NCI-H187 (cell line): ENCODE measurements at regions not wholly inside any gene's neighbourhood (a gene's known extent, or its start where the extent isn't known, plus 50 kb on each side); places are given as distances from the start of the nearest gene placed in this dataset.

Source experiments
- DNase-seq, 2 experiments: peaks; one replicate each; lab custom pipeline; 2025; lab: John Stamatoyannopoulos, UW

GRCh38 chr19:29396925-29397324 lies 128.9 kb upstream of the VSTM2B start:
- no peak for DNase-seq

DNA sequence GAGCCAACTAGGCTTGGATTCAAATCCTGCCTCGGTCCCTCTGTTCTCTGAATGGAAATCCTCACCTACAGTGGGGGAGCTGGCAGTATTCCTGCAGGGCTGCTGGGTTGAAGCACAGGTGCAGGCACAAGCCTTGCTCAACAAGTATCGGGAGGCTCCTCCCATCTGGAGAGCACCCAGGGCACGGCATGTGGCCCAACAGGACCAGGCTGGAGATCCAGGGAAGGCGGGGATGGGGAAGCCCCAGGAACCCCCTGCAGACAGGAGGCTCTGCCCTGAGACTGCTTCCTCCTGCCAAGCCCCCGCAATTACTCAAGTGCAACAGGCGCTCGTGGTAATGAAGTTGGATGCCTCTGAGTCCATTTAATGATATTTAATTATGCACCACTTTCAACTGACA lies 128.0 kb upstream of the VSTM2B start:
- DNase-seq, result no peak

GRCh38 chr19:29399804-29400203 lies 126.0 kb upstream of the VSTM2B start:
- DNase-seq, result peak; percentile 30 to 47

GRCh38 chr19:29400917-29401711 lies 124.7 kb upstream of the VSTM2B start:
- DNase-seq, result no peak

DNA sequence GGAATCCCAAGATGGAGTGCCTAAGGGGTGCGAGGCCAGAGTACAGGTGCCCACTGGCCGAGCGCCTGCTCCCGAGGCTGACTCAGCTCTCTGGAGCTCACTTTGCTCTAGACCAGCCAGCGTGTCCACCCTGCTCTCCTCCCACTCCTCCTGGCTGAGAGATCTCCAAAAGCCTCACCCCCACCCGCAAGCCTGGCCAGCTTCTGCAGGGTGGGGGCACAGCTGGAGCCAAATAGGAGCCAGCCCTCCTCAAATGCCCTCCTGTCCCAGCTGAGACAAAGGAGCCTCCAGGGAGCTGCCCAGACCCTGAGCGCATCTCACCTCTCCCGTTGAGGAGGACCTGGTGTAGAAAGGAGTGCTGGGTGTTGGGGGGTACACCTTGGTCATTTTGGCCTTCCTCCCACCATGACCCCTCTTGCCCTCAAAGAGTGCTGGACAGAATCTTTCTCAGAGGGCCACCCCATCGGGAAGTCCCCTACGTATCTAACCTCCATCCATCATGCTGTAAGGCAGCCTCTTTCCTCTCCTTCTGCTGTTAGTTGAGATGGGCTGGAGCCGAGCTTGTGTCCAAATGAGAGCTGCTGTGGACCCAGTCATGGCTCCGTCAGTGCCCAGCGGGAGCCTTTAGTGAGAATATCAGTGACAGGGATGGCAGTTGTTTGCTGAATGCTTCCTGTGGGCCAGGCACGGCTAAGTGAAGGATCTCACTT lies 123.9 kb upstream of the VSTM2B start:
- DNase-seq, result no peak

DNA sequence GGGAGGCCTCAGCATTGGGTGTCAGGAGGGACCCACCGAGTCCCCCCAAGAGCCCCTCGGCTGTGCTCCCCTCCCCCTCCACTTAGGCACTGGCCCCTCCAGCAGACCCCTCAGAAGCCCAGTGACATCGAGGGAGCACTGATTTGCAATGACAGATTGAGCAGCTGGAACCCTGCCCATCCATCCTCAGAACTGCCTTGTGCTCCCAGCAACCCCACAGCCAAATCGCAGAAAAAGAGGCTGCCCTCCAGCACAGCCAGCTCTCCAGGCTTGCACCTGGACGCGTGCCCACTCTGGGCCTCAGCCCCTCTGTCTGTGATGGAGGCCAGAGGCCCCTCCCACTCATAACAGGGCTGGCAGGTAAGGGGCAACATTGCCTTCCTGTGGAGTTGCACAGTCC lies 123.2 kb upstream of the VSTM2B start:
- no peak for DNase-seq

- DNase-seq, result peak; percentile 85 to 86
These were observed 121.8 kb upstream of the VSTM2B start for GRCh38 chr19:29404015-29404414.

- DNase-seq, result peak; percentile 88 to 91
These were observed 120.7 kb upstream of the VSTM2B start for GRCh38 chr19:29404951-29405727.

DNA sequence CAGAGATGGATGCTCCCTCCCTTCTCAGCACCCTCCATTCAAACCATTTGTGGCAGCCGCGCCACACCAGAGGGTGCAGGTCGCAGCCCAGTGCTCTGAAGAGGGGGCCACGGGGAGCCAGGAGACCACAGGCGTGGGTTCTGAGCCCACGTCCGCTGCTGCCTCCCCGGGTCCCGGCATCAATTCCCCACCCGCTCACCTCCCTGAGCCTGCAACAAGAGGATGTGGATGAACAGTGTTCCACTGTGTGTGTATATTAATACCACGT lies 120.1 kb upstream of the VSTM2B start:
- DNase-seq, result no peak

DNA sequence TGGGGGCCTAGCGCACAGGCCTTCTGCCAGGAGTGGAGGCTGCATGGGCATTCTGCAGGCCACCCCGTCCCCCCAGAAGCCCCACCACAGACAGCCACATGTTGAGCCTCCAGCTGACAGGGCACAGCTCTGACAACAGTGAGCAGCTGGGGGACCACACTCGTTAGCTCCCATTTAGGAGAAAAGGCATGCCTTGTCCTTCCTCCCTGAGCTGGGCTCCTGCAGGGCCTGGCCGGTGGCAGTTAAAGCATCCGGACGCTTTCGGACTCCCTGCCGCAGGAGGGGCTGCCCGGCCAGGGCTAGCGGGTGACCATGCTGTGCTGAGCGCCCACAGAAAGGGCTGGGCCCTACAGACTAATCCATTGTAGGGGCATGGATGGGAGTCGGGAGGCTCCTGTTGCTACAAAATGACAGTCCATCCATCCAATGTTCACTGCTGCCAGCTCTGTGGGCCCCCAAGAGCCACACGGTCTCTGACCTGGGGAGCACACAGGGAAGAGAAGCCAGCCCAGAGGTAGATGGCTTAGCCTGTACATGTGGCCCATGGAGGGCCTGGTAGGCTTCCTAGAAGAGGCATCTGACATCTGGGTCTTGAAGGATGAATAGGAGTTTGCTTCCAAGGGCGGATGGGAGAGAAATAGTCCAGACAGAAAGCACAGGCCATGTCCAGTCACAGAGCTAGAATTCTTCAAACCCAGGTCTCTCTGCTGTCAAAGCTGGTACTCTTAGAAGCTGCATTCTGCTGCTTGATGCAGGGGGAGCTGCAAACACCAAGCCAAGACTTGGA lies 116.5 kb upstream of the VSTM2B start:
- DNase-seq, result no peak

- no peak for DNase-seq
These were observed 115.2 kb upstream of the VSTM2B start for GRCh38 chr19:29410601-29411000.

GRCh38 chr19:29411113-29411581 lies 114.6 kb upstream of the VSTM2B start:
- DNase-seq, result no peak

GRCh38 chr19:29413435-29413834 lies 112.4 kb upstream of the VSTM2B start:
- no peak for DNase-seq

DNA sequence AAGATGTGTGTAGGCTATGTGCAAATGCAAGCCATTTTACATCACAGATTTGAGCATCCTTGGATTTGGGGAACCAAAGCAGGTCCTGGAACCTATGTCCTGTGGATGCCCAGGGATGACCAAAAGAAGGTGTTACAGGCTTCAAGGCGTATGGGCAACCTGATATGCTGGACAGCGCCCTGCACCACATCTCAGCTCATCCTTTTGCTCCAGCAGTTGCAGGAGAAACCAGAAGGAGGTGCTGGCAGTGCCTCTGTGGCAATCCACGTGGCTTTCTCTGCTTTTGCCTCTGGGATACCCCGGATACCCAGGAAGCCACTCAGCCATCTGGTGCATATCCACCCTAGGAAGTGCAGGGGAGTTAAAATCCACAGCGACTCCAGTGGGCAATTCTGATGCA lies 110.3 kb upstream of the VSTM2B start:
- no peak for DNase-seq

DNA sequence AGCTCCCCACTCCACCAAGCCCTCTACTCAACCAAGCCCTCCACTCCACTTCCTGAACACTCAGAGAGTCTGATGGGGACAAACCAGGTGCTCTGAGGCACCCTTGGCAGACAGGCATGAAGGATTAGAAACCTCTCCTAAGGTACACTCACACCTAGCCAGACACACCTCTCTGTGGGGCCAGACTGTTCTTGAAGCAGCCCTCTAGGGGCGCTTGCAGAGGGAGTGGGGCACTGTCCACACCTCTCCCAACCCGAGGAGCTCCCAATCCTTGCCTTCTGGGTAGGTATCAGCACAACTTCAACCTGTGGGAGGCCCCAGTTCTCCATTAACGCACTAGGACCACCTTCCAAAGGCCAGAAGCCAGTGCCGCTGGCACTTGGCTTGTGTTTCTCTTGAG lies 108.7 kb upstream of the VSTM2B start:
- DNase-seq, result peak; percentile 43 to 75

DNA sequence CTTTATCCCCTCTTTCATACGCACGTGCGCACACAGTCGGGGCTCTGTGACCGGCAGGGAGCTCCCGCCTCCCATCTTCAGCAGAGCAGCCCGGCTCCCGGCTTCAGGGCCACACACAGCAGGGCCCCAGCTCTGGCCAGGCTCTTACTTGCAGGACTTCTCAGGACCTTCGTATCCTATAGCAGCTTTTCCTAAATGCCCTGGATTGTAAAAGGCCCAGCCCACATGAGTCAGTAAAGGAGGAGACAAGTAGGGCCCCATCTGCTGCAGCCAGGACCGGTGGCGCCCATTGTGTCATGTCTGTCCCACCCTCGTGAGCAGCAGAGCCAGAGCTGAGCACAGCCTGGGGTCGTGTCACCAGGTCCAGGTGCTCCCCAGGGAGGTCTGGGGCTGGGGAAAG lies 107.6 kb upstream of the VSTM2B start:
- no peak for DNase-seq

- DNase-seq, result no peak
These were observed 105.7 kb upstream of the VSTM2B start for GRCh38 chr19:29420065-29420464.

DNA sequence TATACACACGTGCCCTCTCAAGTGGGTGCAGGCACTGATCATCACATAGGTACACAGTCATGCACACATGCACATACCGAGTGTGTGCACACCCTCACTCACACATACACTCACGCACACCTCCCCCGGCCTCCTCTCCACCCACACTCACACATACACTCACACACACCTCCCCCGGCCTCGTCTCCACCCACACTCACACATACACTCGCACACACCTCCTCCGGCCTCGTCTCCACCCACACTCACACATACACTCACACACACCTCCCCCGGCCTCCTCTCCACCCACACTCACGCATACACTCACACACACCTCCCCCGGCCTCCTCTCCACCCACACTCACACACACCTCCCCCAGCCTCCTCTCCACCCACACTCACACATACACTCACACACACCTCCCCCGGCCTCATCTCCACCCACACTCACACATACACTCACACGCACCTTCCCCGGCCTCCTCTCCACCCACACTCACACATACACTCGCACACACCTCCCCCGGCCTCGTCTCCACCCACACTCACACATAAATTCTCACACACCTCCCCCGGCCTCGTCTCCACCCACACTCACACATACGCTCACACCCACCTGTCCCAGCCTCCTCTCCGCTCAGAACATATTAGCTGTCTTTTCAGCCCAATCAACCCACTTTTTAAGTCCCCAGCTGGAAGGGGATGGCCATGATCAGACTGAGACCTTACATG lies 105.2 kb upstream of the VSTM2B start:
- DNase-seq, result no peak

- no peak for DNase-seq
These were observed 104.6 kb upstream of the VSTM2B start for GRCh38 chr19:29421196-29421545.

- no peak for DNase-seq
These were observed 103.7 kb upstream of the VSTM2B start for GRCh38 chr19:29422047-29422446.

- no peak for DNase-seq
These were observed 103.2 kb upstream of the VSTM2B start for GRCh38 chr19:29422486-29423085.
